T-helper 9 cell (primary cell): ENCODE measurements at regions not wholly inside any gene's neighbourhood (a gene's known extent, or its start where the extent isn't known, plus 50 kb on each side); places are given as distances from the start of the nearest gene placed in this dataset.
A peak's percentile ranks its signal among the peaks of the same experiment; 100 is the strongest.

Experiments
- DNase-seq: peaks from one replicate; pipeline ENCODE4 v3.0.0-alpha.2; 2020

- DNase-seq, result no peak
Observed at GRCh38 chrX:51437521-51437920, 58.9 kb downstream of the NUDT11 start.

GRCh38 chrX:51435101-51435500, 61.3 kb downstream of the NUDT11 start:
- DNase-seq, result no peak

GRCh38 chrX:51421972-51422597, 74.3 kb downstream of the NUDT11 start:
- no peak for DNase-seq

GRCh38 chrX:51420610-51421009, 75.8 kb downstream of the NUDT11 start:
- no peak for DNase-seq

GRCh38 chrX:51408462-51408861, 75.8 kb downstream of the NUDT10 start:
- no peak for DNase-seq

GRCh38 chrX:51407520-51408409, 75.1 kb downstream of the NUDT10 start:
- no peak for DNase-seq

- no peak for DNase-seq
Observed at GRCh38 chrX:51406688-51407519, 74.3 kb downstream of the NUDT10 start.

- DNase-seq, result no peak
Observed at GRCh38 chrX:51404445-51404844, 71.8 kb downstream of the NUDT10 start.

- DNase-seq, result peak; percentile 25
Observed at GRCh38 chrX:51395810-51396728, 63.4 kb downstream of the NUDT10 start.

- DNase-seq, result no peak
Observed at GRCh38 chrX:51395480-51395809, 62.8 kb downstream of the NUDT10 start.
